H1 (cell line): ENCODE measurements at regions not wholly inside any gene's neighbourhood (a gene's known extent, or its start where the extent isn't known, plus 50 kb on each side); places are given as distances from the start of the nearest gene placed in this dataset.

Source experiments
- CTCF ChIA-PET: fragments of 300-600 bp; sonication (Branson Sonifier 250); formaldehyde crosslinking; loops from one replicate; lab custom pipeline; 2021; ENCODE audit not compliant: partially characterized antibody; lab: Charles Lee
- POLR2A ChIA-PET: fragments of 300-600 bp; sonication (Branson Sonifier 250); formaldehyde crosslinking; loops from one replicate; lab custom pipeline; 2021; ENCODE audit warnings: inconsistent platforms; ENCODE audit not compliant: partially characterized antibody; lab: Charles Lee
- DNase-seq, 2 experiments: peaks; one replicate each; pipeline versions ENCODE4 v3.0.0 to v3.0.0-alpha.2; 2010 to 2022; ENCODE audit warnings: low spot score in 2 of 2, low read depth in 1 of 2, mixed read lengths in 1 of 2
- FAIRE-seq: peaks from 2 replicates; lab custom pipeline; 2011; peaks lifted over from hg19 to GRCh38; lab: Jason Lieb, UNC
- H2AFZ ChIP-seq: 2 replicates; pipeline ENCODE4 v1.8.1; 2012; ENCODE audit warnings: low read length, inconsistent platforms
- H2AK5ac ChIP-seq: 2 replicates; pipeline ENCODE4 v1.6.1; 2013; ENCODE audit warnings: low read depth, low read length
- H2BK120ac ChIP-seq: replicated peaks from 2 replicates; pipeline ENCODE3; 2013; ENCODE audit warnings: low read depth, low read length, inconsistent platforms
- H2BK12ac ChIP-seq: 2 replicates; pipeline ENCODE4 v1.6.1; 2013; ENCODE audit warnings: low read depth, low read length
- H2BK15ac ChIP-seq: 2 replicates; pipeline ENCODE4 v1.6.1; 2013; ENCODE audit warnings: low read length
- H2BK20ac ChIP-seq: 2 replicates; pipeline ENCODE4 v1.6.1; 2013; ENCODE audit warnings: low read length
- H2BK5ac ChIP-seq: 2 replicates; pipeline ENCODE4 v1.6.1; 2013; ENCODE audit warnings: low read depth, low read length
- H3K14ac ChIP-seq: 2 replicates; pipeline ENCODE4 v1.6.1; 2013; ENCODE audit warnings: inconsistent platforms; ENCODE audit not compliant: insufficient read length
- H3K18ac ChIP-seq: 2 replicates; pipeline ENCODE4 v1.6.1; 2013; ENCODE audit warnings: low read length; ENCODE audit errors: extremely low read depth
- H3K23ac ChIP-seq: 2 replicates; pipeline ENCODE4 v1.6.1; 2013; ENCODE audit warnings: inconsistent platforms; ENCODE audit not compliant: insufficient read length
- H3K23me2 ChIP-seq: 2 replicates; pipeline ENCODE4 v1.6.1; 2013; ENCODE audit warnings: low read depth, low read length
- H3K27ac ChIP-seq: 2 replicates; pipeline ENCODE4 v1.6.1; 2011; ENCODE audit warnings: low read depth, low read length, inconsistent platforms
- H3K27me3 ChIP-seq, 4 experiments: replicated peaks in 1 of 4; 1 replicate in 1 of 4; 2 replicates in 3 of 4; pipeline versions ENCODE4 v1.6.1 to v1.8.1; 2011 to 2013; ENCODE audit warnings: low read length in 3 of 4, mild to moderate bottlenecking in 3 of 4, inconsistent platforms in 2 of 4, mixed read lengths in 2 of 4, moderate library complexity in 1 of 4; ENCODE audit not compliant: control insufficient read depth in 3 of 4, insufficient read depth in 3 of 4; ENCODE audit errors: extremely low read depth in 1 of 4
- H3K36me3 ChIP-seq, 4 experiments: 2 replicates each; pipeline versions ENCODE4 v1.6.1 to v1.8.1; 2011 to 2013; ENCODE audit warnings: mild to moderate bottlenecking in 4 of 4, low read length in 3 of 4, moderate library complexity in 2 of 4, control low read depth in 1 of 4, inconsistent platforms in 1 of 4; ENCODE audit not compliant: insufficient read depth in 4 of 4, control insufficient read depth in 2 of 4
- H3K4ac ChIP-seq: replicated peaks from 2 replicates; pipeline ENCODE3; 2013; ENCODE audit warnings: low read length, low read depth, mixed read lengths, inconsistent platforms; ENCODE audit not compliant: insufficient read length
- H3K4me1 ChIP-seq, 4 experiments: replicated peaks in 1 of 4; 1 replicate in 1 of 4; 2 replicates in 3 of 4; pipeline versions ENCODE4 v1.6.1 to v1.8.1; 2011 to 2013; ENCODE audit warnings: low read length in 3 of 4, inconsistent platforms in 2 of 4, mixed read lengths in 1 of 4; ENCODE audit not compliant: insufficient read depth in 4 of 4, control insufficient read depth in 3 of 4
- H3K4me2 ChIP-seq, 2 experiments: 2 replicates each; pipeline versions ENCODE4 v1.6.1 to v1.8.1; 2011 to 2013; ENCODE audit warnings: low read depth in 2 of 2, low read length in 2 of 2, control low read depth in 1 of 2, inconsistent platforms in 1 of 2, mild to moderate bottlenecking in 1 of 2; ENCODE audit not compliant: insufficient read depth in 1 of 2
- H3K4me3 ChIP-seq, 4 experiments: fragments of 200-600, 300-600 bp in 1 of 4; sonication (generic), shearing (Covaris generic), sonication (Bioruptor Twin) in 1 of 4; 2 replicates each; pipeline versions ENCODE4 v1.5.1 to v1.8.1; 2011 to 2016; ENCODE audit warnings: low read length in 4 of 4, low read depth in 3 of 4, control low read depth in 2 of 4, inconsistent platforms in 2 of 4, mild to moderate bottlenecking in 2 of 4, mixed read lengths in 1 of 4, moderate library complexity in 1 of 4; ENCODE audit not compliant: insufficient read depth in 2 of 4; ENCODE audit errors: extremely low read depth in 1 of 4
- H3K56ac ChIP-seq: replicated peaks from 2 replicates; pipeline ENCODE3; 2013; ENCODE audit warnings: low read depth, mild to moderate bottlenecking, mixed read lengths, low read length, inconsistent platforms; ENCODE audit not compliant: insufficient read length
- H3K79me1 ChIP-seq: 2 replicates; pipeline ENCODE4 v1.6.1; 2013; ENCODE audit warnings: low read depth, low read length, control low read depth
- H3K79me2 ChIP-seq, 2 experiments: 2 replicates each; pipeline versions ENCODE4 v1.6.1 to v1.8.1; 2012 to 2013; ENCODE audit warnings: low read length in 2 of 2, mild to moderate bottlenecking in 2 of 2, inconsistent platforms in 1 of 2; ENCODE audit not compliant: insufficient read depth in 2 of 2, control insufficient read depth in 1 of 2
- H3K9ac ChIP-seq, 4 experiments: replicated peaks in 1 of 4; 1 replicate in 1 of 4; 2 replicates in 3 of 4; pipeline versions ENCODE4 v1.6.1 to v1.8.1; 2011 to 2013; ENCODE audit warnings: low read depth in 3 of 4, low read length in 3 of 4, control low read depth in 2 of 4, mild to moderate bottlenecking in 2 of 4, moderate library complexity in 2 of 4, inconsistent platforms in 1 of 4; ENCODE audit errors: extremely low read depth in 1 of 4
- H3K9me3 ChIP-seq, 2 experiments: 2 replicates each; pipeline versions ENCODE4 v1.6.1 to v1.8.1; 2012 to 2013; ENCODE audit warnings: mild to moderate bottlenecking in 2 of 2, moderate library complexity in 2 of 2, control low read depth in 1 of 2, inconsistent platforms in 1 of 2, low read depth in 1 of 2, low read length in 1 of 2, mixed read lengths in 1 of 2; ENCODE audit not compliant: insufficient read depth in 2 of 2
- H4K20me1 ChIP-seq, 2 experiments: replicated peaks in 1 of 2; 2 replicates each; pipeline versions ENCODE3 to v1.8.1; 2011 to 2013; ENCODE audit warnings: inconsistent platforms in 2 of 2, low read length in 2 of 2, mild to moderate bottlenecking in 1 of 2; ENCODE audit not compliant: insufficient read depth in 2 of 2, control insufficient read depth in 1 of 2
- H4K5ac ChIP-seq: 2 replicates; pipeline ENCODE4 v1.6.1; 2013; ENCODE audit warnings: low read length, low read depth, mixed read lengths, inconsistent platforms; ENCODE audit not compliant: insufficient read length
- H4K8ac ChIP-seq: 2 replicates; pipeline ENCODE4 v1.8.0; 2013; ENCODE audit warnings: mild to moderate bottlenecking, moderate library complexity, low read length, inconsistent platforms; ENCODE audit not compliant: insufficient read depth; ENCODE audit errors: extremely low read depth
- H4K91ac ChIP-seq: replicated peaks from 2 replicates; pipeline ENCODE3; 2013; ENCODE audit warnings: low read length, mixed read lengths, inconsistent platforms; ENCODE audit not compliant: insufficient read length
- CEBPB ChIP-seq: IDR thresholded peaks from 2 replicates; pipeline ENCODE4 v1.6.1; 2012; ENCODE audit warnings: low read depth, low read length
- GABPA ChIP-seq: IDR thresholded peaks from 2 replicates; pipeline ENCODE4 v1.6.1; 2011; ENCODE audit warnings: mild to moderate bottlenecking, low read length, moderate library complexity, borderline replicate concordance; ENCODE audit not compliant: insufficient read depth
- GTF2F1 ChIP-seq: IDR thresholded peaks from 2 replicates; pipeline ENCODE4 v1.6.1; 2012; ENCODE audit warnings: low read depth, low read length, improper control_type of control experiment, borderline replicate concordance
- HDAC6 ChIP-seq: IDR thresholded peaks from one replicate; pipeline ENCODE4 v1.7.1; 2012; ENCODE audit warnings: low read depth, mild to moderate bottlenecking, inconsistent platforms, low read length, moderate library complexity
- KDM5A ChIP-seq: fragments of 200-600 bp; IDR thresholded peaks from 2 replicates; pipeline ENCODE4 v1.7.1; 2012; ENCODE audit warnings: mild to moderate bottlenecking, low read length, inconsistent platforms, mixed read lengths
- PHF8 ChIP-seq: fragments of 200-600 bp; sonication (generic); conservative IDR thresholded peaks from 2 replicates; pipeline ENCODE4 v1.7.1; 2012; ENCODE audit warnings: low read depth, mild to moderate bottlenecking, inconsistent platforms, low read length, moderate library complexity
- POU5F1 ChIP-seq: IDR thresholded peaks from 2 replicates; pipeline ENCODE4 v1.6.1; 2011; ENCODE audit warnings: low read depth, mild to moderate bottlenecking, low read length, moderate library complexity
- RNF2 ChIP-seq: fragments of 200-900, 300-1000 bp; sonication (generic); IDR thresholded peaks from 2 replicates; pipeline ENCODE4 v1.7.1; 2016; ENCODE audit warnings: borderline replicate concordance, low read depth, mild to moderate bottlenecking, antibody characterized with exemption, low read length; ENCODE audit not compliant: poor library complexity, severe bottlenecking; ENCODE audit errors: missing control alignments
- SAP30 ChIP-seq: fragments of 300-600 bp; sonication (generic); IDR thresholded peaks from 2 replicates; pipeline ENCODE4 v1.7.1; 2012; ENCODE audit warnings: low read length, moderate library complexity, mild to moderate bottlenecking, inconsistent platforms; ENCODE audit not compliant: insufficient read depth, insufficient replicate concordance
- SIX5 ChIP-seq: IDR thresholded peaks from 2 replicates; pipeline ENCODE4 v1.6.1; 2011; ENCODE audit warnings: mild to moderate bottlenecking, low read depth, low read length
- SP2 ChIP-seq: IDR thresholded peaks from 2 replicates; pipeline ENCODE4 v1.6.1; 2012; ENCODE audit warnings: mild to moderate bottlenecking, low read length, inconsistent platforms
- TEAD4 ChIP-seq: IDR thresholded peaks from 2 replicates; pipeline ENCODE4 v1.6.1; 2012; ENCODE audit warnings: low read depth, low read length, inconsistent platforms, mixed read lengths
- USF2 ChIP-seq: IDR thresholded peaks from 2 replicates; pipeline ENCODE4 v1.6.1; 2011; ENCODE audit warnings: low read length, improper control_type of control experiment
- WGBS, 2 experiments: shearing (Covaris generic) in 1 of 2; methylation state at CpG; one replicate each; pipeline versions ENCODE4 v1.1.6 to v1.1.7; 2013 to 2015; ENCODE audit warnings: low lambda C conversion rate in 2 of 2, mixed read lengths in 2 of 2, inconsistent platforms in 1 of 2, low coverage in 1 of 2, missing lambda C conversion rate in 1 of 2; ENCODE audit not compliant: insufficient replicate concordance in 2 of 2, insufficient coverage in 1 of 2, insufficient read length in 1 of 2; ENCODE audit errors: extremely low coverage in 1 of 2, missing lambda C conversion rate in 1 of 2; 5-methylcytosine and 5-hydroxymethylcytosine counted together

DNA sequence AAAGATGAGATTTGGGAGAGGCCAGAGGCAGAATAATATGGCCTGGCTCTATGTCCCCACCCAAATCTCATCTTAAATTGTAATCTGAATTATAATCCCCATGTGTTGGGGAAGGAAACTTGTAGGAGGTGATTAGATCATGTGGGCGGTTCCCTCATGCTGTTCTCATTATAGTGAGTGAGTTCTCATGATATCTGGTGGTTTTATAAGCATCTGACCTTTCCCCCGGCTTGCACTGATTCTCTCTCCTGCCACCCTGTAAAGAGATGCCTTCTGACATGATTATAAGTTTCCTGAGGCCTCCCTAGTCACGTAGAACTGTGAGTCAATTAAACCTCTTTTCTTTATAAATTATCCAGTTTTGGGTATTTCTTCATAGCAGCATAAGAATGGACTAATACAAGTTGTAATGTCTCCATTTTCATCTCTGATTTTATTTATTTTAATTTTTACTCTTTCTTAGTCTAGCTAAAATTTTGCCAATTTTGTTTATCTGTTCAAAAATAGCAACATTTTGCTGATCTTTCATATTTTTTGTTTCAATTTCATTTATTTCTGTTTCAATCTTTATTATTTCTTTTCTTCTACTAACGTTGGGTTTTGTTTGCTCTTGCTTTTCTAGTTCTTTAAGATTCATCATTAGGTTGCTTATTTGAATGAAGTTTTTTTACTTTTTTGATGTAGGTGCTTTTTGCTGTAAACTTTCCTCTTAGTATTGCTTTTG is 67.0 kb upstream of the ZRANB2 start:
- no peak overlapping the region for H4K8ac ChIP-seq
- DNase-seq = no peak
- 91% methylated on average over 4 of the region's 4 CpGs; no CpG with 5 or more reads in 1 of the 2 experiments for WGBS, 2 experiments
- no peak overlapping the region for H2BK20ac ChIP-seq
- no peaks in the 10 kb centered on the region for H3K4me1 ChIP-seq
- no peak overlapping the region for H3K27ac ChIP-seq
- H3K14ac ChIP-seq = no peak overlapping the region
- no peak overlapping the region for H2BK120ac ChIP-seq
- H3K27me3 ChIP-seq = no peaks in the 10 kb centered on the region
- H3K23ac ChIP-seq = no peak overlapping the region
- no peak overlapping the region for H3K9ac ChIP-seq
- no peak overlapping the region for H3K56ac ChIP-seq
- H3K79me2 ChIP-seq = no peaks in the 10 kb centered on the region
- no peak overlapping the region for H3K4me2 ChIP-seq
- H2AFZ ChIP-seq = no peak overlapping the region
- H3K23me2 ChIP-seq = no peaks in the 10 kb centered on the region
- H3K18ac ChIP-seq = no peak overlapping the region
- ChIA-PET POLR2A (no interaction called here), CTCF (no interaction called here)
- no peak overlapping the region for H4K91ac ChIP-seq
- no peak overlapping the region for H2BK5ac ChIP-seq
- H4K5ac ChIP-seq = no peak overlapping the region
- TF ChIP-seq SP2 = no peak
- TF ChIP-seq PHF8 = no peak
- TF ChIP-seq USF2 = no peak
- no peak for TF ChIP-seq GABPA
- no peak for TF ChIP-seq RNF2
- TF ChIP-seq KDM5A = no peak
- TF ChIP-seq SIX5 = no peak
- no peak for TF ChIP-seq SAP30
- TF ChIP-seq CEBPB = no peak
- no peak for TF ChIP-seq TEAD4
- TF ChIP-seq POU5F1 = no peak
- TF ChIP-seq HDAC6 = no peak
- no peak for TF ChIP-seq GTF2F1
- no peaks in the 10 kb centered on the region for H3K36me3 ChIP-seq
- H3K4ac ChIP-seq = no peak overlapping the region
- no peak overlapping the region for H3K4me3 ChIP-seq
- no peak overlapping the region for H2AK5ac ChIP-seq
- no peaks in the 10 kb centered on the region for H3K9me3 ChIP-seq
- no peak overlapping the region for H2BK12ac ChIP-seq
- H3K79me1 ChIP-seq = no peaks in the 10 kb centered on the region
- H2BK15ac ChIP-seq = no peak overlapping the region
- H4K20me1 ChIP-seq = no peaks in the 10 kb centered on the region
- FAIRE-seq = no peak
